Left lobe of liver (tissue), 2 donors: ENCODE measurements at regions not wholly inside any gene's neighbourhood (a gene's known extent, or its start where the extent isn't known, plus 50 kb on each side); places are given as distances from the start of the nearest gene placed in this dataset.
"Not testable (repeated sequence)": the region's sequence is repeated elsewhere in the genome, so short reads cannot be mapped to it uniquely, and the experiment has no call there.

ENCODE experiments used
- ATAC-seq: fragments of 200-7000 bp; cut with Tn5 transposase; one replicate; pipeline ENCODE4 v1.9.1; 2020; ENCODE audit warnings: mild to moderate bottlenecking, moderate library complexity
- DNase-seq: peaks from one replicate; pipeline ENCODE4 v3.0.0-alpha.2; 2020; ENCODE audit warnings: low spot score
- donor health status: DM: no; HTN: no; CAD: no; lungs with moderate emphysema.
- donor health status: DM: no; HTN: yes; CAD: no.

GRCh38 chr7:150169943-150170490, 153.1 kb upstream of the LRRC61 start:
- not testable (repeated sequence) for ATAC-seq

DNA sequence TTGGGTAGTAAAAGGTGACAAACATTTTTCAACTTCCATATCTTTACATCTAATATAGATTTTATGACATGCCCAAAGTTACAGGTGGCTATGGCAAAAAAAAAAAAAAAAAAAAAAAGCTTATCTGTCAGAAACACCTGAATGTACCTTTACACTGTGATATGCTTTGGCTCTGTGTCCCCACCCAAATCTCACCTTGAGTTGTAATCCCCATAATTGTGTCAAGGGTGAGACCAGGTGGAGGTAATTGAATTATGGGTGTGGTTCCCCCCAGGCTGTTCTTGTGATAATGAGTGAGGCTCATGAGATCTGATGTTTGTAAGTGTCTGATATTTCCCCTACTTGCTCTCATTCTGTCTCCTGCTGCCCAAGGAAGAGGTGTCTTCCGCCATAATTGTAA, 139.6 kb upstream of the LRRC61 start:
- ATAC-seq, DNase-seq: not testable (repeated sequence)

More at GRCh38 chr7:150169943-150170490, 153.1 kb upstream of the LRRC61 start:
- DNase-seq: not testable (repeated sequence)

DNA sequence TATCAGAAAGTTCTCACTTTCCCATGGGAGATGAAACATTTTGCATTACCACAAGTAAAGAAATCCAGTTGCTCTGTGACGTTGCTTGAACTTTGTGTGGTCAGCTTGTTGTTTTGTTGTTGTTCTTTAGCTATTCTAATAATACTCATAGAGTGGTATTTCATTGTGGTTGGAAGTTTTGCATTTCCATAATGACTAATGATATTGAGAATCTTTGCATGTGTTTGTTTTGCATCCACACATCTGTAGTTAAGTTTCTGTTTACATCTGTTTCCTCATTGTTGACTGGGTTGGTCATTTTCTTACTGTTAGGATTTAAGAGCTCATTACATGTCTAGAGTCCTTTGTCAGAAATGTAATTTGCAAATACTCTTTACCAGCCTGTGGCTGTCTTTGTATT, 133.2 kb upstream of the LRRC61 start:
- ATAC-seq, DNase-seq: not testable (repeated sequence)

DNA sequence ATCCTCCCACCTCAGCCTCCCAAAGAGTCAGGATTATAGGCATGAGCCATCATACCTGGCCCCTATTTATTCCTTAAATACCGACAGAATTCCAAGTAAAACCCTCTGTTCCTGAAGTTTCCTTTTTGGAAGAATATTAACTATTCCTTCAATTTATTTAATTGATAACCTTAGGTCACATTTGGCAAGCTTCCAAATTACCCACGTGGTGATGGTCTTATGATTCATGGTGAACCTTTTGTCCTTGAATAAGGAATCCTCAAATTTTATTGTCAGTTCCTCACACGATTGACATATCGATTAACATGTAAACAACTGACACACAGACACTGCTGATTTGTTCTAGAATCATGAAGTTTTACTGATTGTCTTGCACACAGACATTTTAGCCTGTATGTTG, 130.6 kb upstream of the LRRC61 start:
- not testable (repeated sequence) for DNase-seq, ATAC-seq

DNA sequence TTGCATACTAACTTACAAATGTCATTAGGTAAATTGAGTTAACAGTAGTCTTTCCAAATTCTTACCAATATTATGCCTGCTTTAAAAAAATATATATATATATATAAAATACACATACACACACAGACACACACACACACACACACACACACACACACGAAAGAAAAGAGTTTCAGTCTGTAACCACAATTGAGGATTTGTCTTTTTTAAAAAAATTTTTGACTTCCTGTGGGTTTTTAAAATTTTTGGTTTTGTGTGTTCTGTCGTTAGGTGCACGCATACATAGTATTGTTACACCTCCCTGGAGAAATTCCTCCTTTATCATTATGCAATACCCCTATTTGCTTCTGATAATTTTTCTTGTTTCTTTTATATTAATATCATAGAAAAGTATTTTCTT, 129.3 kb upstream of the LRRC61 start:
- DNase-seq: not testable (repeated sequence)

More for the DNA sequence above, 129.3 kb upstream of the LRRC61 start:
- ATAC-seq: not testable (repeated sequence)
